ENCODE measurements at regions not wholly inside any gene's neighbourhood (a gene's known extent, or its start where the extent isn't known, plus 50 kb on each side); places are given as distances from the start of the nearest gene placed in this dataset.

DNA sequence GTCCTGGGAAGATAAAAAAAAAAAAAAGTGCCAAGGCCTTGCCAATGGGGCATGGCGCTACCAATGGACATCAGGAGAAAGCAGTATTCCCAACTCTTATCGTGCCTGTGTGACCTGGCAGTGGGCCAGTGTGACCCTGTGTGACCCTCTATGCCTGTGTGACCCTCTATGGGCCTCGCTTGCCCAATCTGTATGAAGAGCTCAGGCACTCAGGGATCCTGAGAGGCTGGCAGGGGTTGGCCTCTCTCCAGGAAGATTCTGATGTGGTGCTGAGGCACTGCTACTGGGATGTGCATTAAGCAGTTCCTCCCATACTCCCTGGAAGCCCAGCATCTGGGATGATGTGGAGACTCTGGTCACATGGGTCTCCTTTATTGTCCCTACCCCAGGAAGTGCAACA, 179.2 kb downstream of the MACROH2A1 start:
- POLR2A ChIA-PET: no interaction called here
- no peak overlapping the region for H3K4me3 Mint-ChIP-seq
- peaks cover 31% of the 10 kb centered on the region for H3K27me3 Mint-ChIP-seq (ENCODE audit: low read depth)
- CTCF ChIA-PET: no interaction called here
- no peaks in the 10 kb centered on the region for H3K36me3 Mint-ChIP-seq (ENCODE audit: low read depth)
- H3K9me3 Mint-ChIP-seq (ENCODE audit: insufficient read depth): no peaks in the 10 kb centered on the region
- ATAC-seq (no peak), DNase-seq (no peak)
- H3K27ac Mint-ChIP-seq: no peak overlapping the region
- H3K4me1 Mint-ChIP-seq (ENCODE audit: low read depth): no peaks in the 10 kb centered on the region

DNA sequence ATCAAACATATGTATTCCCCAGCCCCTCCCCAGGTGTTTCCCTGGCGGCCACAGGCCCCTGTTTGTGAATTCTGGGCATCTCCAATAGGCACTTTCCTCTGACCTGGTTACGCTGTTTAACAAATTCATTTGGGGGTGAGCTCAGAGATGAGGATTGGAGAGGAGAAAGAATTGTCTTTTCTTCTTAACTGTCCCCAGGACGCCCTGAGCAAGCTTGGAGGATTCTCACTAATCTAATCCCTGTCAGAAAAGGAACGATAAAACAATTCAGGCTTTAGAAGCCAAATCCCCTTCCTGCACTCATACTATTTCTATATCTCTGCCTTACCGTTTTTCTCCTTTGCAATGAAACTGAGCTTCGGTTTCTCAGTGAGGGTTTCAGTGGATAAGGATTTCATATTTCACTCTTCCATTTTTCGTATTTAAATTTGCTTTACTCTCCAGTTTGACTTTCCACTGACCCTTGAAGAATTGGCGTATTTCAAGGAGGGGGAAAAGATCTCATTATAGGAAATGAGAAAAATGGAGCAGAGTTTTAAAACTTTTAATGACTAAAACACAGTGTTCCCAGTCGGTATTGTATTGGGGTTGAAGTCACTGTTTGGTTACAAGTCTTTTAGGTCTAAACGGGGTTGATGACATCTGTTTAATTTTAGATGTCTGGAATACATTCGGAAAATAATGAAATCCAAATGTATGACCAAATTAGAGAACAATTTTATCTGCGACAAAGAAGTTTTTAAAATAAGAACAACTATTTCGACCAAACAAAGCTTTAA, 180.1 kb downstream of the MACROH2A1 start:
- DNase-seq (no peak), ATAC-seq (no peak)
- Mint-ChIP-seq H3K4me1 (ENCODE audit: low read depth) (no peaks in the 10 kb centered on the region), H3K9me3 (ENCODE audit: insufficient read depth) (no peaks in the 10 kb centered on the region), H3K27ac (no peak overlapping the region), H3K27me3 (ENCODE audit: low read depth) (peaks cover 24% of the 10 kb centered on the region), H3K4me3 (no peak overlapping the region), H3K36me3 (ENCODE audit: low read depth) (no peaks in the 10 kb centered on the region)
- ChIA-PET CTCF (interaction anchor here (1.0 kb wide), 1 partner anchor 28 kb away, joined by 3 read pairs; no protein-coding TSS in a partner anchor), POLR2A (no interaction called here)

DNA sequence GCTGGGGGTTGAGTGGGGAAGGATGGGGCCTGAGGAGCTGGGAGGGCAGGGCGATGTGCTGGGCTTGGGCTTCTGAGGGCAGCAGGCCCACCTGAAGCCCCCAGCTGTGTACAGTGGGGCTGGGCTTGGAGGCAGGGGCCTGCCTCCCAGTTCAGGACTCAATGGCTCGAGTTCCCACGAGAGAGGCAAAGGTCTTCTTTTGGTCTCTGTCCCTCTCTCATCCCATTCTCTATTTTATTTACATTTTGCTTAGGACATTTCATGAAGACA, 180.6 kb downstream of the MACROH2A1 start:
- no peak overlapping the region for H3K4me3 Mint-ChIP-seq
- no peaks in the 10 kb centered on the region for H3K36me3 Mint-ChIP-seq (ENCODE audit: low read depth)
- H3K27ac Mint-ChIP-seq: no peak overlapping the region
- CTCF ChIA-PET: interaction anchor here (1.0 kb wide), 1 partner anchor 27 kb away, joined by 3 read pairs; no protein-coding TSS in a partner anchor
- POLR2A ChIA-PET: no interaction called here
- no peaks in the 10 kb centered on the region for H3K9me3 Mint-ChIP-seq (ENCODE audit: insufficient read depth)
- no peak for DNase-seq
- peaks cover 19% of the 10 kb centered on the region for H3K27me3 Mint-ChIP-seq (ENCODE audit: low read depth)
- H3K4me1 Mint-ChIP-seq (ENCODE audit: low read depth): no peaks in the 10 kb centered on the region
- no peak for ATAC-seq

DNA sequence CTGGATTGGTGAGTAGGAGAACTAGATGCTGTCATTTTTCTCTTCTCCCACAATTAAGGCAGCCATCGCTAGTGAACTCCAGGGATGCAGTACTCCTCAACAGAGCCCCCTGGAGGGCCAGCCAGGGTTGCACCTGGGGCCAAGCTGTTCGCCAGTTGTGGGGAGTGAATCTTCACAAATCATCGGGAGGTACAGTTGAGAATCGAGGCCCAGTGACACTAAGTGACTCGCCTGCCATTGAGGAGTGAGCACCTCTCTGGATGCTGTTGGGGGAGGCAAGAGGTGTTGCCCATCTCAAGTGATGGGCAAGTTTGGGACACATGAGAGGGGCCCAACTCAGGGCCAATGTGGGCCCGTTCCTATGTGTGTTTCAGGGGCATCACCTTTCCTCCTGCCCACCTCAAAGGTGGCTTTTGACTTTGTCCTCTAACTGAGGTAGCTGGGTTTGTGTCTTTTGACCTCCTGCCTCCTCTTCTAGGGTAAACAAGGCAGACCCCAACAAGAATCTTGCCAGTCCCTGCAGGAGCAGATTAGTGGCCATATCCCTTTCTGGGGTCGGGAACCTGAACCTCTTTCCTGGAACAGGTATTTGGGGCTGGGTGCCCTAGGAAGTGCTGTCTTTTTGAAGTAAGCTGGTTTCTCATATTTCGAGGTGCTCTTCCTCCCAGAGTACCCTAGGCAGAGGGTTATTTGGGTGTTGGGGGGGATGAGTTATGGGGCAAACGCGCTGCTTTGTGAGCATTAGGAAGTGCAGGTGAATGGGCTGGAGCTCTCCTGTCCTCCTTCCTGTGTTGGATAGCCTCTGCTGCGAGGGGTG, 181.2 kb downstream of the MACROH2A1 start:
- Mint-ChIP-seq H3K4me3 (no peak overlapping the region), H3K27ac (no peak overlapping the region), H3K36me3 (ENCODE audit: low read depth) (no peaks in the 10 kb centered on the region), H3K27me3 (ENCODE audit: low read depth) (peaks cover 16% of the 10 kb centered on the region), H3K4me1 (ENCODE audit: low read depth) (no peaks in the 10 kb centered on the region), H3K9me3 (ENCODE audit: insufficient read depth) (no peaks in the 10 kb centered on the region)
- no peak for DNase-seq
- ChIA-PET CTCF (interaction anchor here (0.7 kb wide), 1 partner anchor 15 kb away, joined by 3 read pairs; no protein-coding TSS in a partner anchor), POLR2A (no interaction called here)
- no peak for ATAC-seq

DNA sequence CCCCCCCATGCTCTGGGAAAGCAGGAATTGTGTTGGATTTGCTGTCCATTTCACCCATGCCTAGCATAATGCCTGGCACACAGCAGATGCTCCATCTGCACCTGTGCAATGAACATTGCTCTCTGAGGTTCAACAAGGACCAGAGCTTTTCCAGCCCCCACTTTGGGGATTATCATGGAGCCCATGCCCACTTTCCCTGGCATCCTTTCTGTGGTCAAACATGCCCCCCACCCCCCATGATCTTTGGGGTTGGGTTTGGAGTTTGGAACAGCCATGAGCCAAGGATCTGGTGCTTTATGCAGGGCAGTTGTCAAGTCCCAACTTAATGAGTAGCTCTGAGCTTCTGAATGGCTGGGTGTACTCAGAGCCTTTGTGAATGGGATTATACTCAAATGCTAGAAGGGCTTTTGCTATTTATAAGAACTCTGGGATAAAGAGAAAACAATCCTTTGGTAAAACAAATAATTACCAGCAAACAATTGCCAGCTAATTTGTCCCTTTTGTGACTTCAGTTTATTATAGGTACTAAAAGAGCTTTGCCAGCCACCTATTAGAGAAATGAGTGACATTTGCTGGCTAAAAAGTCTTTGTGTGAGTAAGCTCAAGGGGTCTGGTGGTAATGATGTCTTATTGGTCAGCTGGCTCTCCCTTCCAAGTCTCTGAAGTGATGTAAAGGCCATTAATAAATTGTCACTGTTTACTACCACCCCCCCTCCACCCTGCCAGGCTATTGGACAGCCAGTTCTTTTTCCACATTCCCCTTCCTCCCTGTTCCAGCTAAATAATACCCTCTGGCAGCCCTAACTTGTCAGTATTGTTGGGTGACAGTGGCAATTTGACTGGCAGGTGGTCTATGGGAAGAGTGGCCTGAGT, 182.3 kb downstream of the MACROH2A1 start:
- ATAC-seq (no peak), DNase-seq (no peak)
- ChIA-PET POLR2A (no interaction called here), CTCF (interaction anchor here (1.0 kb wide), 1 partner anchor 14 kb away, joined by 3 read pairs; no protein-coding TSS in a partner anchor)
- Mint-ChIP-seq H3K27me3 (ENCODE audit: low read depth) (peaks cover 16% of the 10 kb centered on the region), H3K4me1 (ENCODE audit: low read depth) (no peaks in the 10 kb centered on the region), H3K36me3 (ENCODE audit: low read depth) (no peaks in the 10 kb centered on the region), H3K27ac (no peak overlapping the region), H3K9me3 (ENCODE audit: insufficient read depth) (no peaks in the 10 kb centered on the region), H3K4me3 (no peak overlapping the region)

DNA sequence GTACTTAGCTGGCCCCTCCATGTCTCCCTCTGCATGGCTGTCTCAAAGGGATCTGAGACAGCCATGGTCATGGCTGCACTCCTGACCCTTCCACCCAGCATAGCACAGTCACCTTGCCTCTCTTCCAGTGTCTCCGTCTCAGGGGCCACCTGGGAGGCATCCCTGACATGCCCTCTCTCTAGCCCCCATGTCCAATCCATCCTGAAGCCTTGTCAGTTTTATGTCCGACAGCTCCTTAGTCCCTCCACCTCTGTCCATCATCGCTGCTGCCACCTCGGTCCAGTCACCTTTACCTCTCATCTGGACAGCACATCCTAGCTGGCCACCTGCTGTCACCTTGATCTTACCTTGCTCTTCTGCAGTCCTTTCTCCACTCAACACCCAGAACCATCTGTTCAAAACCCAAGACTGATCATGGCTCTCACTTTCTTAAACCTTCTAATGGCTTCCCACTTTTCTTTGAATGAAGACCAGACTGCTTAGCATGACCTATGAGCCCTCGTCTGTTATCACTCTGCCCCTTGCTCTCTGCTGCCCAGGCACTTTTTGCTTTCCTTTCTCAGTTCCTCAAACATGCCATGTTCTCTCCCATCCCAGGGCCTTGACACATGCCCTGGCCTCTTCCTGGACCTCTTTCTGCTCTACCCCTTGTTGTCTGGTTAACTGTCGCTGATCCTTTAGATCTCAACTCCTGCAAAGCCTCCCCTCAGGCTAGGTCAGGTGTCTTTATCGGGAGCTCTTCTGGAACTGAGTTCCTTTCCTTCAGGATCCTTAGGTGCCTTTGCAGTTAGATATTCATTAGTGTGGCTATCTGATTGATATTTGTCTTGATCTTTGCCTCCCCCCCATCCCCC, 181.8 kb upstream of the PITX1 start:
- Mint-ChIP-seq H3K4me1 (ENCODE audit: low read depth) (no peaks in the 10 kb centered on the region), H3K4me3 (no peak overlapping the region), H3K27me3 (ENCODE audit: low read depth) (peaks cover 18% of the 10 kb centered on the region), H3K27ac (no peak overlapping the region), H3K36me3 (ENCODE audit: low read depth) (no peaks in the 10 kb centered on the region), H3K9me3 (ENCODE audit: insufficient read depth) (no peaks in the 10 kb centered on the region)
- POLR2A ChIA-PET: no interaction called here
- no peak for DNase-seq
- ATAC-seq: no peak
- CTCF ChIA-PET: interaction anchor here (1.0 kb wide), 1 partner anchor 13 kb away, joined by 3 read pairs; no protein-coding TSS in a partner anchor

DNA sequence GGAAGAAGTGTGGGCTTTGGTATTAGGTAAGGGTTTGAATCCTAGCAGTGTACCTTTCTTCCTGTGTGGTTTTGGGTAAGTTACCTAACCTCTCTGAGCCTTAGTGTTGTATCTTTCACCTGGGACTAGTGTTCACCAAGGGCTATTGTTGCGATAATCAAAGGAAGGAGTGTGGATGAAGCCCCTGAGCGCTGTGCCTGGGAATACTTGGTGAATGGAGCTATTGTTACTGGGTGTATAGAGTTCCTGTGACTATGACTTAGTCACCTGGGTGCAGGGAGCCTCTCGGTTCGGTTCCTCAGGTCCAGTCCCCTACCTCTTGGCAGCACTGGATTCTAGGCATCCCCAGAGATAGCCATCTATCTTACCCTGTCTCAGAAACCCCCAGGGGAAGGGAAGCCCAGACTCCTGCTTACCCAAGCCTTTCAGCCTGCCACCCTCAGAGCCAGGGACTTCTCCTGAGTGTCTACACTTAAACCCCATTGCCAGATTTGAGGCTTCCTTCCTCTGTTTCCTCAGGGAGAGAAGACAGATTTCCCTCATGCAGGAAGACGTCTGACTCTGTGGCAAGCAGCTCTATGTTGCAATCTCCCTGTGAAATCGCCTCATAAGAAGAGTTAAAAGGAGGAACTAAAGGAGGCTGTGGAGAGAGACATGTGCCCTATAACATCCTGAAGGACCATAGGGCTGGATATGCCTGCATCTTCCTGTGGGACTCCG, 181.0 kb upstream of the PITX1 start:
- ChIA-PET CTCF (no interaction called here), POLR2A (no interaction called here)
- DNase-seq (no peak), ATAC-seq (no peak)
- Mint-ChIP-seq H3K4me3 (no peak overlapping the region), H3K27me3 (ENCODE audit: low read depth) (peaks cover 18% of the 10 kb centered on the region), H3K9me3 (ENCODE audit: insufficient read depth) (no peaks in the 10 kb centered on the region), H3K36me3 (ENCODE audit: low read depth) (no peaks in the 10 kb centered on the region), H3K27ac (no peak overlapping the region), H3K4me1 (ENCODE audit: low read depth) (no peaks in the 10 kb centered on the region)

DNA sequence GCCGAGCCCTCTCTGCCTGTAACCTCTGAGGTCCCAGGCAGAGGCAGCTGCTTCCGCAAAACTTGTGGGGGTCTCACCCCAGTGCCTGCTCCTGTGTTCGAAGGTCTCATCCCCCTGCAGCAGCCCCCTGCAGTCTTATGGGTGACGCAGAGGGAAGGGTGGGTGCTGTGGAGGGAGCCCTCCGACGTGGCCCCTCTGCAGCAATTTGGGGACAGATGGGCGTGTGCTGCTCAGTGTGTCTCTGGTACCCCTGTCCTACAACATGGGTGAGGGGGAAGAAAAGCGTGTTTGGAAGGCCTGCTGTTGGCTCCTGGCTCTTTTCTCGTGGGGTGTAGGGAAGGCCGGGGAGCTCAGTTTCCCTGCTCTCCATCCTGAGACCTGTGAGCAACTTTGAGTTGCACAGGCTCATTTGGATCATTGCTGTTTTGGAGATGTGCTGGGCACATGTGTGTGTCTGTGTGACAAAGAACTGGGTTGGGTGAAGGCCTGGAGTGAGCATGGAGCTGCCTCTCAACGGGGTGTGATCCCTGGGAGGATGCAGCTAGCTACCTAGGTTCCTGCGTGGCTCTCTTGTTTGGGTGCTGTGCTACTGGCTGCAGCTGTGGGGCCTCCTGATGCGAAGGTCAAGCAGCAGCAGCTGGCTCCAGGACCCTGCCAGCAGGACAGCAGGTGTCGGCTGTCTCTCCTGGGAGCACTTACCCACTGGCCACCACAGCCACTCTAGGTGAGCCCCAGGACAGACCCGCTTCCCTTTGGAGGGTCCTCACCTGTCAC, 179.6 kb upstream of the PITX1 start:
- Mint-ChIP-seq H3K4me3 (no peak overlapping the region), H3K9me3 (ENCODE audit: insufficient read depth) (no peaks in the 10 kb centered on the region), H3K27ac (no peak overlapping the region), H3K27me3 (ENCODE audit: low read depth) (peaks cover 18% of the 10 kb centered on the region), H3K36me3 (ENCODE audit: low read depth) (no peaks in the 10 kb centered on the region), H3K4me1 (ENCODE audit: low read depth) (no peaks in the 10 kb centered on the region)
- ChIA-PET CTCF (interaction anchor here (1.3 kb wide), 1 partner anchor 10 kb away, joined by 3 read pairs; no protein-coding TSS in a partner anchor), POLR2A (no interaction called here)
- ATAC-seq: no peak
- DNase-seq: no peak

DNA sequence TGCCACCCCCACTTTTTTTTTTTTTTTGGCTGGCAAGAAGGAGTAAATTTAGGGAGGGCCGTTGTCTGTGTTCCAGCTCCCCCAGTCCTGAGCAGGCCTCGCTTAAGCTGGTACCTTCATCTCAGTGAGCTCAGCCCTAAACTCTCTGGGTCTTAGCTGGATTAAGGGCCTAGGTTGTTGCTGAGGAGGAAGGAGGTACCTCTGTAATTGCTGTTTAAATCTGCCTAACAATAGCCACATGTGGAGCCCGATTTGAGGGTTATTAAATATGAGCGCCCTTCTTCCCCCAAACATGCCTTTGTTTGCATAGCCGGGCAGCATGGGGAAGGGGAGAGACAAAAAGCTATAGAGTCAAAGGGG, 179.0 kb upstream of the PITX1 start:
- no peak for ATAC-seq
- no peak overlapping the region for H3K27ac Mint-ChIP-seq
- no peaks in the 10 kb centered on the region for H3K36me3 Mint-ChIP-seq (ENCODE audit: low read depth)
- no peak overlapping the region for H3K4me3 Mint-ChIP-seq
- POLR2A ChIA-PET: no interaction called here
- DNase-seq: no peak
- peaks cover 18% of the 10 kb centered on the region for H3K27me3 Mint-ChIP-seq (ENCODE audit: low read depth)
- no peaks in the 10 kb centered on the region for H3K4me1 Mint-ChIP-seq (ENCODE audit: low read depth)
- no peaks in the 10 kb centered on the region for H3K9me3 Mint-ChIP-seq (ENCODE audit: insufficient read depth)
- CTCF ChIA-PET: interaction anchor here (0.6 kb wide), 2 partner anchors 9 to 1770 kb away, joined by 3 to 4 read pairs; no protein-coding TSS in a partner anchor

DNA sequence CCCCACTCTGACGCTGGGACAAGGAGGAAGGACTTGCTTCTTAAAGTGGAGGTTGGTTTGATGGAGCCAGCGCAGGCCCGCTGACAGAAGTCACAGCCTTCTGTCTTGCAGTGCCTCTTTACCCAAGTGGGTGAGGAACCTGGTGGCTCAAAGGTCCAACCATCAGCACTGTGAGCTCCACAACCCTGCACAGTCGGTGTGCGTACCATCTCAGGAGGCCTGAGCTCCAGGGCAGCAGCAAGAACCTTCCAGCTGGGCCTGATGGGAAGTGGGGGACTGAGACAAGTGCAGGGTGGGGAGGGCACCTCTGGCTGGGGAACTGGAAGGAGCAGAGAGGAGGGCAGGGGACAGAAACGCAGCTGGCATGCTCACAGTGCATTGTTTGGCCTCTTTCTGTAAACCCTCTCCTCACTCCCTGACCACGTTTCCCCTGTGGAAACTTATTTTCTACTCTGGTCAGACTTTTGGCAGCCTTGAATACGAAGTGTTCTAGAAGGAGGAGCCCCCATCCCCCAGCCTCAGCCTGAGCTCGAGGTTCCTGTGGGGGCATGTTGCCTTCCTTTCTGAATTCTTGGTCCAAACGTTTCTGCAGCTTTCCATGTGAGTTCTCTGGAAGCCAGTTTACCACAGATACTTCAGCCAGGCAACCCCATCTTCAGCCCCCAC, 178.5 kb upstream of the PITX1 start:
- ATAC-seq (no peak), DNase-seq (no peak)

More for the DNA sequence above, 178.5 kb upstream of the PITX1 start:
- H3K4me1 Mint-ChIP-seq (ENCODE audit: low read depth): no peaks in the 10 kb centered on the region
- H3K27ac Mint-ChIP-seq: no peak overlapping the region
- no peaks in the 10 kb centered on the region for H3K9me3 Mint-ChIP-seq (ENCODE audit: insufficient read depth)
- POLR2A ChIA-PET: no interaction called here
- CTCF ChIA-PET: interaction anchor here (0.6 kb wide), 2 partner anchors 9 to 1770 kb away, joined by 3 to 4 read pairs; no protein-coding TSS in a partner anchor
- H3K4me3 Mint-ChIP-seq: no peak overlapping the region
- H3K27me3 Mint-ChIP-seq (ENCODE audit: low read depth): peaks cover 18% of the 10 kb centered on the region
- H3K36me3 Mint-ChIP-seq (ENCODE audit: low read depth): no peaks in the 10 kb centered on the region
